ENCODE measurements at regions not wholly inside any gene's neighbourhood (a gene's known extent, or its start where the extent isn't known, plus 50 kb on each side); places are given as distances from the start of the nearest gene placed in this dataset.

DNA sequence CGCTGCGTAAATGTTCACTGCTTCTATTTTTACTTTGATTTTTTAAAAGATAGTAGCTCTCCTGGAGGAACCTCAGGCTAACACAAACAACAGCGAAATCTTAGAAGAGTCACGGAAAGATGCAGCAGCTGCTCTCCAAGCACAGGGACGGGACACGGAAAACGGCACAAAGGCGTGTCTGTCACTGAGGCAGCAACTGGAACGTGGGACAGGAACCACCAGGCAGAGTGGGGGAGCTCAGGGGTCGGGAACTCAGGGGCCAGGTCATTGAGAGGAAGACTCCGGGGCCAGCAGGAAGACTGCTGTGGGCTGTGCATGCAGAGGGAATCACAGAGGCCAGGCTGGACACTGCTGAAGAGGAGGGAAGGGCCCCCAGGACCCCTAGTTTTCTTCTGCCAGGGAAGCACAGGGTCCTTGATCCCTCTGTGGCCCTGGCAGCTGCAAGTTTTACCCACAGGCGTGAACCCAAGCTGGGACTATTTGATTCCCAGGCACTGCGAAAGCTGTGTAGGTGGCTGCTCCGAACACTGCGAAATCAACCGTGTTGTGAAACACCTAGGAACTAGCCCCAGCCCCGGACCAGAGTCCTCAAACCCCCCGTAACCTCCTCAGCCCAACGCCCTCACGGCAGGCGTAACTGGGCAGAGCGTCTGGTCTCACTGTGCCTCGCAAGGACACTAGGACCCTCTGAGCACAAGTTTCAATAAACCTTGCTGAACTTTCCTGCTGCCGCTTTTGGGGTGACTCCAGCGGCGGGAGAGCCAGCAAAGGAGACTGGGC, 263.0 kb downstream of the EIPR1 start:
- Histone ChIP-seq H3K9me3 (no peaks in the 10 kb centered on the region), H3K36me3 (replicated peaks in 1 of 2; ENCODE audit: insufficient read depth in 1 of 2, low read depth in 2 of 2) (no peaks in the 10 kb centered on the region), H3K27ac (no peak overlapping the region), H3K4me1 (no peaks in the 10 kb centered on the region), H3K27me3 (no peaks in the 10 kb centered on the region), H3K4me3 (no peak overlapping the region)
- DNase-seq (no peak), ATAC-seq (no peak)
- intact Hi-C loops (cut with DNase I): no loop called here
- TF ChIP-seq, protein P1, sequence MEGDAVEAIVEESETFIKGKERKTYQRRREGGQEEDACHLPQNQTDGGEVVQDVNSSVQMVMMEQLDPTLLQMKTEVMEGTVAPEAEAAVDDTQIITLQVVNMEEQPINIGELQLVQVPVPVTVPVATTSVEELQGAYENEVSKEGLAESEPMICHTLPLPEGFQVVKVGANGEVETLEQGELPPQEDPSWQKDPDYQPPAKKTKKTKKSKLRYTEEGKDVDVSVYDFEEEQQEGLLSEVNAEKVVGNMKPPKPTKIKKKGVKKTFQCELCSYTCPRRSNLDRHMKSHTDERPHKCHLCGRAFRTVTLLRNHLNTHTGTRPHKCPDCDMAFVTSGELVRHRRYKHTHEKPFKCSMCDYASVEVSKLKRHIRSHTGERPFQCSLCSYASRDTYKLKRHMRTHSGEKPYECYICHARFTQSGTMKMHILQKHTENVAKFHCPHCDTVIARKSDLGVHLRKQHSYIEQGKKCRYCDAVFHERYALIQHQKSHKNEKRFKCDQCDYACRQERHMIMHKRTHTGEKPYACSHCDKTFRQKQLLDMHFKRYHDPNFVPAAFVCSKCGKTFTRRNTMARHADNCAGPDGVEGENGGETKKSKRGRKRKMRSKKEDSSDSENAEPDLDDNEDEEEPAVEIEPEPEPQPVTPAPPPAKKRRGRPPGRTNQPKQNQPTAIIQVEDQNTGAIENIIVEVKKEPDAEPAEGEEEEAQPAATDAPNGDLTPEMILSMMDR (IDR thresholded peaks at IDR 0.05): no peak
- TF ChIP-seq POLR2A (IDR thresholded peaks at IDR 0.05): no peak
- 82 to 88% methylated on average over 25 to 26 of the region's 26 CpGs for WGBS, 2 donors

- Histone ChIP-seq H3K36me3 (replicated peaks in 1 of 2; ENCODE audit: insufficient read depth in 1 of 2, low read depth in 2 of 2) (no peaks in the 10 kb centered on the region), H3K27me3 (no peaks in the 10 kb centered on the region), H3K27ac (no peak overlapping the region), H3K9me3 (no peaks in the 10 kb centered on the region), H3K4me3 (no peak overlapping the region), H3K4me1 (no peaks in the 10 kb centered on the region)
- DNase-seq (no peak), ATAC-seq (no peak)
- 66 to 78% methylated on average over 6 of the region's 6 CpGs for WGBS, 2 donors
- intact Hi-C loops (cut with DNase I): no loop called here
- no peak for TF ChIP-seq POLR2A (IDR thresholded peaks at IDR 0.05)
Measured at GRCh38 chr2:3113769-3114168, 263.8 kb downstream of the EIPR1 start.

GRCh38 chr2:3113122-3113521, 264.5 kb downstream of the EIPR1 start:
- H3K4me3 ChIP-seq: no peak overlapping the region
- DNase-seq: no peak
- H3K27ac ChIP-seq: no peak overlapping the region
- no peaks in the 10 kb centered on the region for H3K9me3 ChIP-seq
- H3K27me3 ChIP-seq: no peaks in the 10 kb centered on the region
- WGBS, 2 donors: 75 to 85% methylated on average over 10 of the region's 10 CpGs
- no peak for ATAC-seq
- TF ChIP-seq, protein P1 (IDR thresholded peaks at IDR 0.05): no peak
- no peak for TF ChIP-seq POLR2A (IDR thresholded peaks at IDR 0.05)
- H3K4me1 ChIP-seq: no peaks in the 10 kb centered on the region
- intact Hi-C loops (cut with DNase I): no loop called here
- H3K36me3 ChIP-seq (replicated peaks in 1 of 2; ENCODE audit: insufficient read depth in 1 of 2, low read depth in 2 of 2): no peaks in the 10 kb centered on the region

- H3K27ac ChIP-seq: no peak overlapping the region
- WGBS, 2 donors: 71 to 75% methylated on average over 10 of the region's 10 CpGs
- H3K27me3 ChIP-seq: no peaks in the 10 kb centered on the region
- DNase-seq (no peak), ATAC-seq (no peak)
- no peaks in the 10 kb centered on the region for H3K36me3 ChIP-seq (replicated peaks in 1 of 2; ENCODE audit: insufficient read depth in 1 of 2, low read depth in 2 of 2)
- no peaks in the 10 kb centered on the region for H3K9me3 ChIP-seq
- TF ChIP-seq POLR2A (IDR thresholded peaks at IDR 0.05): no peak
- TF ChIP-seq, protein P1 (IDR thresholded peaks at IDR 0.05): no peak
- intact Hi-C loops (cut with DNase I): no loop called here
- H3K4me1 ChIP-seq: no peaks in the 10 kb centered on the region
- H3K4me3 ChIP-seq: no peak overlapping the region
Measured at GRCh38 chr2:3112553-3112952, 265.1 kb downstream of the EIPR1 start.

- no peaks in the 10 kb centered on the region for H3K4me1 ChIP-seq
- no peak overlapping the region for H3K27ac ChIP-seq
- ATAC-seq (no peak), DNase-seq (no peak)
- intact Hi-C loops (cut with DNase I): no loop called here
- H3K9me3 ChIP-seq: no peaks in the 10 kb centered on the region
- 78 to 88% methylated on average over 5 to 6 of the region's 6 CpGs for WGBS, 2 donors
- H3K27me3 ChIP-seq: no peaks in the 10 kb centered on the region
- no peak for TF ChIP-seq POLR2A (IDR thresholded peaks at IDR 0.05)
- TF ChIP-seq, protein P1 (IDR thresholded peaks at IDR 0.05): no peak
- no peaks in the 10 kb centered on the region for H3K36me3 ChIP-seq (replicated peaks in 1 of 2; ENCODE audit: insufficient read depth in 1 of 2, low read depth in 2 of 2)
- H3K4me3 ChIP-seq: no peak overlapping the region
Measured at GRCh38 chr2:3112131-3112530, 265.5 kb downstream of the EIPR1 start.

Measured in body of pancreas (tissue), 4 donors.